HT-29 (cell line): ENCODE measurements at regions not wholly inside any gene's neighbourhood (a gene's known extent, or its start where the extent isn't known, plus 50 kb on each side); places are given as distances from the start of the nearest gene placed in this dataset.

Experiments used
- DNase-seq: peaks from one replicate; pipeline ENCODE4 v3.0.0-alpha.2; 2015; ENCODE audit warnings: low spot score

GRCh38 chr1:4137621-4138415, 237.7 kb upstream of the C1orf174 start:
- no peak for DNase-seq

- no peak for DNase-seq
Measured at GRCh38 chr1:4139646-4140045, 239.6 kb upstream of the C1orf174 start.

GRCh38 chr1:4140241-4140640, 240.2 kb upstream of the C1orf174 start:
- no peak for DNase-seq

- DNase-seq: no peak
Measured at GRCh38 chr1:4140821-4141220, 240.7 kb upstream of the C1orf174 start.

- DNase-seq: no peak
Measured at GRCh38 chr1:4144349-4144971, 244.4 kb upstream of the C1orf174 start.

GRCh38 chr1:4146101-4146500, 246.0 kb upstream of the C1orf174 start:
- no peak for DNase-seq

- DNase-seq: no peak
Measured at GRCh38 chr1:4146614-4147013, 246.5 kb upstream of the C1orf174 start.

GRCh38 chr1:4147509-4147908, 247.4 kb upstream of the C1orf174 start:
- DNase-seq: no peak

GRCh38 chr1:4149281-4149680, 249.2 kb upstream of the C1orf174 start:
- no peak for DNase-seq

- no peak for DNase-seq
Measured at GRCh38 chr1:4149831-4150230, 249.8 kb upstream of the C1orf174 start.

- no peak for DNase-seq
Measured at GRCh38 chr1:4150262-4150661, 250.2 kb upstream of the C1orf174 start.

GRCh38 chr1:4152266-4152665, 252.2 kb upstream of the C1orf174 start:
- no peak for DNase-seq

- DNase-seq: no peak
Measured at GRCh38 chr1:4153571-4153970, 253.5 kb upstream of the C1orf174 start.

- DNase-seq: no peak
Measured at GRCh38 chr1:4156241-4156973, 256.3 kb upstream of the C1orf174 start.

GRCh38 chr1:4160181-4160580, 260.1 kb upstream of the C1orf174 start:
- no peak for DNase-seq

- DNase-seq: no peak
Measured at GRCh38 chr1:4161366-4162006, 261.4 kb upstream of the C1orf174 start.

GRCh38 chr1:4164965-4165364, 264.9 kb upstream of the C1orf174 start:
- DNase-seq: no peak

GRCh38 chr1:4165686-4166300, 265.7 kb upstream of the C1orf174 start:
- DNase-seq: no peak

GRCh38 chr1:4166713-4167112, 266.6 kb upstream of the C1orf174 start:
- DNase-seq: no peak

- DNase-seq: no peak
Measured at GRCh38 chr1:4169991-4170390, 269.9 kb upstream of the C1orf174 start.

GRCh38 chr1:4170548-4171340, 270.7 kb upstream of the C1orf174 start:
- DNase-seq: no peak
